ENCODE measurements at regions not wholly inside any gene's neighbourhood (a gene's known extent, or its start where the extent isn't known, plus 50 kb on each side); places are given as distances from the start of the nearest gene placed in this dataset.

DNA sequence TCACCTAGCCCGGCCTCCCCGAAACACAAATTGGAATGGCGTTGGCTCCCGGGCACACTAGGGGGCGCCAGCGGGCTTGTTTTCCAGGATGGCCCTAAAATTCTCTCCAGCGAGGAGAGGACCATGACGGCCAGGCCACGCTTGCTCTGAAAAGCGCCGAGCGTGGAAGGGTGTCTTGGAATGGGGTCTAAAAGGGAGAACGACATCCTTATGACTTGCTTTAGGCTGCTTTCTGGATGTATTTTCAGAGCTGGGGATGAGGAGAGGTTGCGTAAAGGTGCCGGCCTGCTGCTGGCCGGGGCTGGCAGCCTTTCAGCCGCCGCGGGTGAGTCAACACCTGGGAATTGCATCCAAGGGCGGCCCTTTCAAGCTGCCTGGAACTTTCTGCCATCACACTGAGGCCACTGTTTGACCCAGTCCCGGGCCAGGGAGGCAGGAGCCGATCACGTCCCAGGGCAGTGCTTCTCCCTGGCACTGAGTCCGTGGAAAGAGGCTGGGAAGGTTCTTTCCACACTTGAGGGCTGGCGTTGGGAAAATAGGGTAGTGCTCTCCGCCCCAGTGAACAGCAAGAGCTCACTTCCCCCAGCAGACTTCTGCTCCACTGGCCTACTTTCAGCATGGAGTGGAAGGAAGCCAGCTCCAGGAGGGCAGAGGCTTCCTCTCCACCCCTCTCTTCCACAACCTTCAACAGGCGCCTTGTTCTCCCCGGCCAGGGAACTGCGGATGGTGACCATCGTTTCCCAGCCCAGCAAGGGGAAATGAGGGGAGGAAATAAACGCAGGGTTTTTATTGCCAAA is 216.2 kb downstream of the TTC8 start:
- DNase-seq (ENCODE audit: low read depth): peak; percentile 83
- peak overlapping the region; percentile 30 for H3K4me3 ChIP-seq (ENCODE audit: low read depth, low read length)
- TF ChIP-seq, protein P1, sequence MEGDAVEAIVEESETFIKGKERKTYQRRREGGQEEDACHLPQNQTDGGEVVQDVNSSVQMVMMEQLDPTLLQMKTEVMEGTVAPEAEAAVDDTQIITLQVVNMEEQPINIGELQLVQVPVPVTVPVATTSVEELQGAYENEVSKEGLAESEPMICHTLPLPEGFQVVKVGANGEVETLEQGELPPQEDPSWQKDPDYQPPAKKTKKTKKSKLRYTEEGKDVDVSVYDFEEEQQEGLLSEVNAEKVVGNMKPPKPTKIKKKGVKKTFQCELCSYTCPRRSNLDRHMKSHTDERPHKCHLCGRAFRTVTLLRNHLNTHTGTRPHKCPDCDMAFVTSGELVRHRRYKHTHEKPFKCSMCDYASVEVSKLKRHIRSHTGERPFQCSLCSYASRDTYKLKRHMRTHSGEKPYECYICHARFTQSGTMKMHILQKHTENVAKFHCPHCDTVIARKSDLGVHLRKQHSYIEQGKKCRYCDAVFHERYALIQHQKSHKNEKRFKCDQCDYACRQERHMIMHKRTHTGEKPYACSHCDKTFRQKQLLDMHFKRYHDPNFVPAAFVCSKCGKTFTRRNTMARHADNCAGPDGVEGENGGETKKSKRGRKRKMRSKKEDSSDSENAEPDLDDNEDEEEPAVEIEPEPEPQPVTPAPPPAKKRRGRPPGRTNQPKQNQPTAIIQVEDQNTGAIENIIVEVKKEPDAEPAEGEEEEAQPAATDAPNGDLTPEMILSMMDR (IDR thresholded peaks at IDR 0.05; ENCODE audit: low read depth, low read length, missing control alignments): peak; percentile 98
- in situ Hi-C loops (cut with HindIII; ENCODE audit: low sequenced_read_pairs): loop anchor here (5.0 to 25.0 kb wide), 2 partner anchors 107 to 872 kb away; no protein-coding TSS in a partner anchor

DNA sequence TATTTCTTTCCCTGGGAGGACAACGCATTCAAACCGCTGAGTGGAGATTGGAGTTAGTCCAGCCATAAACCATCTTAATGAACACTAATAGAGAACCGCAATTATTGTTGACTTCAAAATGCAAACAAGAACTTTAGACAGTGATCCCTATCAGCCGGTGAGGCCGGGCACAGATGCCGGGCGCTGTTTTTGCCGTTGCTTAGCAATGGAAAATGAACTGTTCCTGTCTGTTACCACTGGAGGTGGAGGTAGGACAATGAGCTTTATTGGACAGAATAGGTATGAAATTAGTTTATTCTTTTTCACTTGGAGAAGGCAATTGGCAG is 216.8 kb downstream of the TTC8 start:
- peak overlapping the region; percentile 30 for H3K4me3 ChIP-seq (ENCODE audit: low read depth, low read length)
- TF ChIP-seq, protein P1 (IDR thresholded peaks at IDR 0.05; ENCODE audit: low read depth, low read length, missing control alignments): no peak
- in situ Hi-C loops (cut with HindIII; ENCODE audit: low sequenced_read_pairs): loop anchor here (5.0 to 25.0 kb wide), 2 partner anchors 106 to 871 kb away; no protein-coding TSS in a partner anchor
- no peak for DNase-seq (ENCODE audit: low read depth)

DNA sequence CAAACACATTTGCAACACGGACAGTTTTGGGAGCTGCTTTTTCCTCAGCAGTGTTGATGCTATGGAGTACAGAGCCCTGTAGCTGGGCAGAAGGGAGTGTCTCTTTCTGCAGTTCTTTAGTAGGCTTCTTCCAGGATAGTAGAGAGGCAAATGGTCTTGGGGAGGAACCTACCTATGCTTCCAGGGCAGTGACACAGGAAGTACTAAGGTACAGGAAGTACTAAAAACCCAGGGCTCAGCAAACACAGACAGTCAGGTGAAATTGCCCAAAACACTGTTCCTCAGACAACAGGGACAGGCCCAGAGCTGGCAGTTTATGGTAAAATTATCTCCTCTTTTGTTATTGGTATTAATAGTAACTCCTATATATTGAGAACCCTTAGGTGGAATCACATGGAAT is 217.6 kb downstream of the TTC8 start:
- in situ Hi-C loops (cut with HindIII; ENCODE audit: low sequenced_read_pairs): loop anchor here (5.0 to 25.0 kb wide), 2 partner anchors 105 to 870 kb away; no protein-coding TSS in a partner anchor

DNA sequence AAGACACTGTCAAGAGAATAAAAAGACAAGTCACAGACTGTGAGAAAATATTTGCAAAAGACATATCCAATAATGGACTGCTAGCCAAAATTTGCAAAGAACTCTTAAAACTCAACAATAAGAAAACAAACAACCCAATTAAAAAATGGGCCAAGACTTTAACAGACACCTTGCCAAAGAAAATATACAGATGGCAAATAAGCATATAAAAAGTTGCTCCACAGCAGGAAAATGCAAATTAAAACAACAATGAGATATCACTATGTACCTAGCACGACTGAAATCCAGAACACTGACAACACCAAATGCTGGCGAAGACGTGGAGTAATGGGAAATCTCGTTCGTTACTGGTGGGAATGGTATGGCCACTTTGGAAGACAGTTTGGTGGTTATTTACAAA is 228.9 kb downstream of the TTC8 start:
- DNase-seq (ENCODE audit: low read depth): no peak
- H3K4me3 ChIP-seq (ENCODE audit: low read depth, low read length): no peak overlapping the region
- TF ChIP-seq, protein P1 (IDR thresholded peaks at IDR 0.05; ENCODE audit: low read depth, low read length, missing control alignments): no peak
- in situ Hi-C loops (cut with HindIII; ENCODE audit: low sequenced_read_pairs): no loop called here

More for the DNA sequence above, 217.6 kb downstream of the TTC8 start:
- DNase-seq (ENCODE audit: low read depth): no peak
- no peak overlapping the region for H3K4me3 ChIP-seq (ENCODE audit: low read depth, low read length)
- TF ChIP-seq, protein P1 (IDR thresholded peaks at IDR 0.05; ENCODE audit: low read depth, low read length, missing control alignments): no peak

DNA sequence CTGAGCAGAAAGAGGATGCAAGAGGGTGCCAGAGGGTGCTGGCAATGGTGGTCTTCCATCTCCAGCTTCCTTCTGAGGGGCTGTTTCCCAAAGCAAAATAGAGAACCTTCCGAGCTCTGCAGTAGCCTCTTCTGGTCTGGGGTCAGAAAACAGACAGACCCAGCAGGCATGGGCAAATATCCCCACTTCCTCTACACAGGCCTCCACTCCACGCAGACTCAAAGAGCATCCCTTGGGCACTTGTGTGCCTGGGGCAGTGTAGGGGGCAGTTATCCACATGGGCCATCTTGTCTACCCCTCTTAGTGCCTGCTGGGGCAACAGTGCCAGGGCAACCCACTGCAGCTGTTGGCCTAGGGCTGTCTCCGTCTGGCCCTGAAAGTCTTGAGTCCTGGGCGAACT is 231.9 kb downstream of the TTC8 start:
- H3K4me3 ChIP-seq (ENCODE audit: low read depth, low read length): no peak overlapping the region
- DNase-seq (ENCODE audit: low read depth): no peak
- in situ Hi-C loops (cut with HindIII; ENCODE audit: low sequenced_read_pairs): no loop called here
- TF ChIP-seq, protein P1 (IDR thresholded peaks at IDR 0.05; ENCODE audit: low read depth, low read length, missing control alignments): no peak

DNA sequence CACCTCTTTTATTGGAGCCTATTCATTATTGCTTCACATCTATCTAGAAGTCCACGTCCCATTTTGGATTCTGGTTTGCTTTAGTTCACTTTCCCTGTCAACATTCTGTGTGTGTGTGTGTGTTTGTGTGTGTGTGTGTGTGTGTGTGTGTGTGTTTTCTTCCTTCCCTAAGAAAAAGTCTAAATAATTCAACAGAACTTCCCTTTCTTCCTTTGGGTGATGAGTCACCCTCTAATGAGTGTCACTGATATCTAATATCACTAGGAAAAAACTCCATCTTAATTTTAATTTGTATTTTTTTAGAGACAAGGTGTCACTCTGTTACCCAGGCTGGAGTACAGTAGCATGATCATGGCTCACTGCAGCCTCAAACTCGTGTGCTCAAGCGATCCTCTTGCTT is 234.2 kb downstream of the TTC8 start:
- H3K4me3 ChIP-seq (ENCODE audit: low read depth, low read length): no peak overlapping the region
- DNase-seq (ENCODE audit: low read depth): no peak
- TF ChIP-seq, protein P1 (IDR thresholded peaks at IDR 0.05; ENCODE audit: low read depth, low read length, missing control alignments): no peak
- in situ Hi-C loops (cut with HindIII; ENCODE audit: low sequenced_read_pairs): no loop called here
